Activated CD8-positive, alpha-beta T cell treated with anti-CD3 and anti-CD28 coated beads for 36 hours (primary cell): ENCODE measurements at regions not wholly inside any gene's neighbourhood (a gene's known extent, or its start where the extent isn't known, plus 50 kb on each side); places are given as distances from the start of the nearest gene placed in this dataset.

Experiments
- ATAC-seq: fragments of 200-7000 bp; cut with Tn5 transposase; one replicate; pipeline ENCODE4 v1.10.0; 2021; ENCODE audit warnings: mild to moderate bottlenecking, moderate library complexity
- CTCF ChIA-PET: fragments of 350-600 bp; sonication (Branson Sonifier 250); formaldehyde crosslinking; loops from one replicate; lab custom pipeline; 2021; ENCODE audit warnings: antibody characterized with exemption; lab: Charles Lee
- POLR2A ChIA-PET: fragments of 350-600 bp; sonication (Branson Sonifier 250); formaldehyde crosslinking; loops from one replicate; lab custom pipeline; 2021; ENCODE audit warnings: antibody characterized with exemption; lab: Charles Lee
- DNase-seq: peaks from one replicate; pipeline ENCODE4 v3.0.0-alpha.2; 2020
- H3K27ac Mint-ChIP-seq: one replicate; pipeline ENCODE4 v1.8.0; 2021; ENCODE audit warnings: mild to moderate bottlenecking, mixed read lengths
- H3K27me3 Mint-ChIP-seq: one replicate; pipeline ENCODE4 v1.8.0; 2021; ENCODE audit warnings: mixed read lengths
- H3K36me3 Mint-ChIP-seq: one replicate; pipeline ENCODE4 v1.8.0; 2021; ENCODE audit warnings: low read depth, mixed read lengths
- H3K4me1 Mint-ChIP-seq: one replicate; pipeline ENCODE4 v1.8.0; 2021; ENCODE audit warnings: low read depth, mixed read lengths
- H3K4me3 Mint-ChIP-seq: one replicate; pipeline ENCODE4 v1.8.0; 2021; ENCODE audit warnings: mild to moderate bottlenecking, moderate library complexity, mixed read lengths
- H3K9me3 Mint-ChIP-seq: one replicate; pipeline ENCODE4 v1.8.0; 2021; ENCODE audit warnings: mixed read lengths
- CTCF ChIP-seq: fragments of 200-600 bp; IDR thresholded peaks from one replicate; pipeline ENCODE4 v1.8.0; 2022; ENCODE audit warnings: antibody characterized with exemption, mild to moderate bottlenecking
- intact Hi-C: fragments of 100-400 bp; cut with micrococcal nuclease; formaldehyde crosslinking; loops from one replicate; pipeline ENCODE4 v1.10.0; 2022

- H3K4me3 Mint-ChIP-seq: no peak overlapping the region
- CTCF ChIA-PET: interaction anchor here (1.2 to 2.0 kb wide), 4 partner anchors 8 to 607 kb away, joined by 6 to 9 read pairs (median 7); no protein-coding TSS in a partner anchor
- H3K27ac Mint-ChIP-seq: no peak overlapping the region
- no peaks in the 10 kb centered on the region for H3K36me3 Mint-ChIP-seq
- ATAC-seq (no peak), DNase-seq (no peak)
- H3K4me1 Mint-ChIP-seq: peaks cover 12% of the 10 kb centered on the region
- POLR2A ChIA-PET: no interaction called here
- peaks cover 42% of the 10 kb centered on the region for H3K27me3 Mint-ChIP-seq
- TF ChIP-seq CTCF: no peak
- intact Hi-C loops: no loop called here
- no peaks in the 10 kb centered on the region for H3K9me3 Mint-ChIP-seq
These were observed 63.3 kb downstream of the ZIC5 start for GRCh38 chr13:99908140-99908803.

GRCh38 chr13:99907627-99908026 lies 63.9 kb downstream of the ZIC5 start:
- Mint-ChIP-seq H3K4me3 (no peak overlapping the region), H3K27me3 (peaks cover 45% of the 10 kb centered on the region)
- POLR2A ChIA-PET: no interaction called here

GRCh38 chr13:99907038-99907437 lies 64.5 kb downstream of the ZIC5 start:
- Mint-ChIP-seq H3K4me1 (peaks cover 7% of the 10 kb centered on the region), H3K27me3 (peaks cover 45% of the 10 kb centered on the region), H3K27ac (no peak overlapping the region), H3K4me3 (no peak overlapping the region), H3K9me3 (no peaks in the 10 kb centered on the region), H3K36me3 (no peaks in the 10 kb centered on the region)
- ChIA-PET POLR2A (no interaction called here), CTCF (interaction anchor here (1.2 to 2.0 kb wide), 2 partner anchors 9 to 608 kb away, joined by 8 to 9 read pairs; no protein-coding TSS in a partner anchor)
- DNase-seq: no peak
- TF ChIP-seq CTCF: no peak
- no peak for ATAC-seq
- intact Hi-C loops: no loop called here

More at GRCh38 chr13:99907627-99908026, 63.9 kb downstream of the ZIC5 start:
- CTCF ChIA-PET: interaction anchor here (1.2 to 2.0 kb wide), 3 partner anchors 9 to 607 kb away, joined by 6 to 9 read pairs (median 8); no protein-coding TSS in a partner anchor
- intact Hi-C loops: no loop called here
- peaks cover 10% of the 10 kb centered on the region for H3K4me1 Mint-ChIP-seq
- no peaks in the 10 kb centered on the region for H3K36me3 Mint-ChIP-seq
- no peak for ATAC-seq
- DNase-seq: no peak
- TF ChIP-seq CTCF: no peak
- no peak overlapping the region for H3K27ac Mint-ChIP-seq
- H3K9me3 Mint-ChIP-seq: no peaks in the 10 kb centered on the region

- ChIA-PET CTCF (interaction anchor here (1.4 to 1.7 kb wide), 2 partner anchors 10 to 17 kb away, joined by 4 to 8 read pairs; no protein-coding TSS in a partner anchor), POLR2A (interaction anchor here (1.6 kb wide), 1 partner anchor 7 kb away, joined by 3 read pairs; no protein-coding TSS in a partner anchor)
- Mint-ChIP-seq H3K36me3 (no peaks in the 10 kb centered on the region), H3K27me3 (peaks cover 42% of the 10 kb centered on the region), H3K4me1 (no peaks in the 10 kb centered on the region), H3K9me3 (no peaks in the 10 kb centered on the region), H3K4me3 (no peak overlapping the region), H3K27ac (no peak overlapping the region)
- DNase-seq (no peak), ATAC-seq (no peak)
- intact Hi-C loops: no loop called here
- TF ChIP-seq CTCF: no peak
These were observed 65.8 kb downstream of the ZIC5 start for GRCh38 chr13:99905814-99906213.

GRCh38 chr13:99905224-99905623 lies 66.3 kb downstream of the ZIC5 start:
- CTCF ChIA-PET: interaction anchor here (1.4 to 1.7 kb wide), 2 partner anchors 11 to 17 kb away, joined by 4 to 8 read pairs; no protein-coding TSS in a partner anchor
- no peak for ATAC-seq
- Mint-ChIP-seq H3K9me3 (no peaks in the 10 kb centered on the region), H3K27me3 (peaks cover 45% of the 10 kb centered on the region), H3K27ac (no peak overlapping the region), H3K4me3 (no peak overlapping the region), H3K4me1 (no peaks in the 10 kb centered on the region), H3K36me3 (no peaks in the 10 kb centered on the region)
- POLR2A ChIA-PET: interaction anchor here (1.6 kb wide), 1 partner anchor 8 kb away, joined by 3 read pairs; no protein-coding TSS in a partner anchor
- TF ChIP-seq CTCF: no peak
- intact Hi-C loops: no loop called here
- no peak for DNase-seq
